WI38 (cell line): ENCODE measurements at regions not wholly inside any gene's neighbourhood (a gene's known extent, or its start where the extent isn't known, plus 50 kb on each side); places are given as distances from the start of the nearest gene placed in this dataset.

Source experiments
- H3K4me3 ChIP-seq: 2 replicates; pipeline ENCODE4 v1.5.1; 2011; ENCODE audit warnings: low read depth, mild to moderate bottlenecking, control low read depth, low read length
- TF ChIP-seq, protein P1 (sequence below): IDR thresholded peaks from 2 replicates; pipeline ENCODE4 v1.5.1; 2012; ENCODE audit warnings: low read depth, mild to moderate bottlenecking, control low read depth, low read length

DNA sequence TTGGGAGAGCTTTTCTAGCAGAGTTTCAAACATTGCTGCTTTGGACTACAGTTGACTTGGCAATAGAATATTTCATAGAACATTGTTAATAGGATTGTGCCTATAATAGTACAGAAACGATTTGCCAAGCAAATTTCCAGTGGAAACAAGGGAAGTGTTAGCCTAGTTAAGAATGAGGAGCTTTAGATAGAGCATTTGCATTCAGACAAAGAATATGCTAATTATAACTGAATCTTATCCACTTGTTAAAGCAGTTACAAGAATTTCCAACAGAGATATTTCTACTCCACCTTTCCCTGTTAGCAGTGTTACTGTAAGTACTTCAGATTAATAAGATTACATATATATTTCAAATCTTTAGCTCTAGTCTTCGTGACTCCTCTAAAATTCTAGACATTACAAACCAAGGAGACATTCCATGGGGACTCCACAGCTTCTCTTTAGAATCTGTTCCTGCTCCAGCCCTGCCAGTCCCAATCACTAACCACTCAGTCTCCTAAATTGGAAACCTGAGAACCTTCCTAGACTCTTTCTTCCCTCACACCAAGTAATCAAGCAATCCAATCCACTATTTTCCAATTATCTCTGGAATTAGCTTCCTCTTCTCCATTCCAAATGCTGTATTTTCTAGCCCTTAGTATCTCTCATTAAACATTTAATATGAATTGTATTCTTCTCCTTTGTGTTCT is 141.8 kb upstream of the PBX1 start:
- no peak overlapping the region for H3K4me3 ChIP-seq
- TF ChIP-seq, protein P1, sequence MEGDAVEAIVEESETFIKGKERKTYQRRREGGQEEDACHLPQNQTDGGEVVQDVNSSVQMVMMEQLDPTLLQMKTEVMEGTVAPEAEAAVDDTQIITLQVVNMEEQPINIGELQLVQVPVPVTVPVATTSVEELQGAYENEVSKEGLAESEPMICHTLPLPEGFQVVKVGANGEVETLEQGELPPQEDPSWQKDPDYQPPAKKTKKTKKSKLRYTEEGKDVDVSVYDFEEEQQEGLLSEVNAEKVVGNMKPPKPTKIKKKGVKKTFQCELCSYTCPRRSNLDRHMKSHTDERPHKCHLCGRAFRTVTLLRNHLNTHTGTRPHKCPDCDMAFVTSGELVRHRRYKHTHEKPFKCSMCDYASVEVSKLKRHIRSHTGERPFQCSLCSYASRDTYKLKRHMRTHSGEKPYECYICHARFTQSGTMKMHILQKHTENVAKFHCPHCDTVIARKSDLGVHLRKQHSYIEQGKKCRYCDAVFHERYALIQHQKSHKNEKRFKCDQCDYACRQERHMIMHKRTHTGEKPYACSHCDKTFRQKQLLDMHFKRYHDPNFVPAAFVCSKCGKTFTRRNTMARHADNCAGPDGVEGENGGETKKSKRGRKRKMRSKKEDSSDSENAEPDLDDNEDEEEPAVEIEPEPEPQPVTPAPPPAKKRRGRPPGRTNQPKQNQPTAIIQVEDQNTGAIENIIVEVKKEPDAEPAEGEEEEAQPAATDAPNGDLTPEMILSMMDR: no peak

DNA sequence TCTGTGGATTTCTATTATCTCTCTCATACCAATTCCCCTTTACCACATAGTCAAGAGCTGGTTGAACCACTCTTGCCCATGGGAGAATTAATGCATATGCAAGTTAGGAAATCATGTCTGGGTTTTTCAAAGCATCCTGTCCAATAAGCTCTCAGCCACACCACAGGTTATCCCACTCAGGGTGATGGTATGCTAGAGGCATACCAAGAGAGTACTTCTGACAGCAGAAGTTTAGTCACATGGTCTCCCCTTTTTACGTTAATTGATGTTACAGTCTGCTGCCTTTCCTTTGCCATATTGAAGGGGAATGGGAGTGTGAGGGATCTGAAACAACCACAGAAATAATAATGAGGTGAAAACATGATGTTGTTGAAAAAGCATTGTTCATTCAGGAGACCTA is 135.8 kb upstream of the PBX1 start:
- no peak overlapping the region for H3K4me3 ChIP-seq
- TF ChIP-seq, protein P1: no peak

DNA sequence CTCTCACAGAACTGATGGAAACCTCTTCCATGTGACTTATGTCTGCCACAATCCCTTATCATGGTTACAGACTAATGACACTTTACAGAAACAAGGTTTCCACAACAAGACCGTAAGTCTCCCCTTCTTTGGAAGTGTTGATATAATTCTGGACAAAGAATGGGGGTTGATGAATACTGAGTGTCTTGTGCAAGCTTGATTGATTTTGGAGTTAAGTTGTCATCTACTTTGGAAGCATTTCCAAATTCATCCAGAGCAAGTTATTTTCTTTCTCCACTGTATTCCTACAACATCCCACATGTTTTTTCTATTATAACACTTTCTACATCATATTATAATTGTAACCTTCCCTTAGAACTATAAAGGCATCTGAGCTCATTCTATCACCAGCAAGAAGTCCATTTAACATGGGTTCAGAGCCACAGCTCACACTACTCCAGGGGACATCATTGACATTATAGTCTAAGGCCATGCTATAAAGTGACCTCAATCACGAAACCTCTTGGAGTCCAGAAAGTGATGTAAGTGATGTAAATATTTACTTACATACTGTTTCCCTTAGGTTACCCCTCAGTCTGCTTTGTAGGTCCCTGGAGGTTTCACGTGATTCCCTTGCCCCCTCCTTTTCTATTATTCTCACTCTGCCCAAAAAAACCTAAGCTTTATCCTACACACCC is 125.7 kb upstream of the PBX1 start:
- H3K4me3 ChIP-seq: no peak overlapping the region
- TF ChIP-seq, protein P1: no peak

GRCh38 chr1:164433818-164434170 is 125.2 kb upstream of the PBX1 start:
- TF ChIP-seq, protein P1: no peak
- no peak overlapping the region for H3K4me3 ChIP-seq

DNA sequence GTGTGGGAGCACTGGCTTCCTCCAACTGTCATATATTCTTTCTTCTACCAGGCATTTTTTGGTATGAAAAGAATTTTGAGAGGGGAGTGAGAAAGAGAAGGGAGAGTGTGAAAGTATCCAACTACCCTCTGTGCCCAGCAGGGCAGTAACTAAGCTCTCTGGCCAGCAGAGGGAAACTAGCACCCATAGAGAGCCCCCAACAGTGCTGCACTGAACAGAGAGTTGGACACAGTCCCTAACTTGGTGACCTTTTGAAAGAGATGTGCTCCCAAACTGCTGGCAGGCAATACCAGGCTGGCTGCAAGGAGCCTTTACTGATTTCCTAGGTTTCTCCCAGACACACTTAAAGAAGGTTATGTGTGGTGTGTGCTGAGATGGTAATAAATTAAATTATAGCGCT is 118.8 kb upstream of the PBX1 start:
- H3K4me3 ChIP-seq: no peak overlapping the region
- TF ChIP-seq, protein P1: no peak; the same call in 1 of the 2 replicates

- no peak overlapping the region for H3K4me3 ChIP-seq
- TF ChIP-seq, protein P1: no peak
Measured at GRCh38 chr1:164443166-164443565, 115.8 kb upstream of the PBX1 start.

DNA sequence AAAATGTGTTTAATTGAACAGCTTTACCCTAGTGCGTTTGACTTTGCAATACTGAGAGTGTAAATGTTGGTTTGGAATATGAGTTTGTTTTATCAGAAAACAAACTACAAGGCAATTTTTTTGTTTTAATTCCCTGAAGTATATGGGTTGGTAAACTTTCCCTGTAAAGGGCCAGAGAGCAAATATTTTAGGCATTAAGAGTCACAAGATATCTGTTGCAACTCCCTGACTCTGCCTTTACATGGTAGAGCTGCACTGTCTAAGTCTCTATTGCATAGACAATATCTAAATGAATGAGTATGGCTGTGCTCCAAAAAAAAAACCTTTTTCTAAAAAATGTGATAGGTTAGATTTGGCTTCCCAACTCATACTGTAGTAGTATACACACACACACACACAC is 115.1 kb upstream of the PBX1 start:
- H3K4me3 ChIP-seq: no peak overlapping the region
- TF ChIP-seq, protein P1: no peak
